Mesenchymal stem cell (in vitro differentiated cells and primary cell): ENCODE measurements at regions not wholly inside any gene's neighbourhood (a gene's known extent, or its start where the extent isn't known, plus 50 kb on each side); places are given as distances from the start of the nearest gene placed in this dataset.

ENCODE experiments used
- DNase-seq: peaks from one replicate; pipeline ENCODE4 v3.0.0-alpha.2; 2013
- H2AFZ ChIP-seq: one replicate; pipeline ENCODE4 v1.6.1; 2013; ENCODE audit warnings: low read depth, mild to moderate bottlenecking, control low read depth, inconsistent platforms, low read length, moderate library complexity
- H2AK5ac ChIP-seq: 2 replicates; pipeline ENCODE4 v1.6.1; 2013; ENCODE audit warnings: low read length, moderate library complexity, mild to moderate bottlenecking, inconsistent platforms; ENCODE audit not compliant: severe bottlenecking
- H2BK120ac ChIP-seq: one replicate; pipeline ENCODE4 v1.6.1; 2013; ENCODE audit warnings: low read depth, mild to moderate bottlenecking, inconsistent platforms, low read length, moderate library complexity
- H2BK12ac ChIP-seq, 2 experiments: one replicate each; pipeline ENCODE4 v1.6.1; 2013; ENCODE audit warnings: inconsistent platforms in 2 of 2, low read length in 2 of 2, mild to moderate bottlenecking in 2 of 2, moderate library complexity in 2 of 2, control low read depth in 1 of 2
- H2BK15ac ChIP-seq: one replicate; pipeline ENCODE4 v1.6.1; 2013; ENCODE audit warnings: mild to moderate bottlenecking, low read depth, inconsistent platforms; ENCODE audit not compliant: poor library complexity, severe bottlenecking
- H2BK5ac ChIP-seq: 2 replicates; pipeline ENCODE4 v1.6.1; 2013; ENCODE audit warnings: low read depth, mild to moderate bottlenecking, low read length, control low read depth, inconsistent platforms; ENCODE audit not compliant: poor library complexity, severe bottlenecking
- H3K14ac ChIP-seq, 2 experiments: one replicate each; pipeline ENCODE4 v1.6.1; 2013; ENCODE audit warnings: inconsistent platforms in 2 of 2, low read length in 2 of 2, control low read depth in 1 of 2, mild to moderate bottlenecking in 1 of 2, moderate library complexity in 1 of 2
- H3K18ac ChIP-seq, 2 experiments: one replicate each; pipeline ENCODE4 v1.6.1; 2013; ENCODE audit warnings: inconsistent platforms in 2 of 2, low read length in 2 of 2, control low read depth in 1 of 2, low read depth in 1 of 2, mild to moderate bottlenecking in 1 of 2
- H3K23ac ChIP-seq, 2 experiments: one replicate each; pipeline ENCODE4 v1.6.1; 2013; ENCODE audit warnings: inconsistent platforms in 2 of 2, low read length in 2 of 2, mild to moderate bottlenecking in 2 of 2, moderate library complexity in 2 of 2, control low read depth in 1 of 2
- H3K27ac ChIP-seq: 2 replicates; pipeline ENCODE4 v1.5.1; 2013; ENCODE audit warnings: mild to moderate bottlenecking, moderate library complexity, low read length, control low read depth, inconsistent platforms; ENCODE audit not compliant: poor library complexity, severe bottlenecking
- H3K27me3 ChIP-seq, 2 experiments: 2 replicates each; pipeline versions ENCODE4 v1.6.1 to v1.7.0; 2013; ENCODE audit warnings: low read length in 2 of 2, mild to moderate bottlenecking in 2 of 2, moderate library complexity in 2 of 2, control low read depth in 1 of 2, inconsistent platforms in 1 of 2; ENCODE audit not compliant: control insufficient read depth in 1 of 2, insufficient read depth in 1 of 2
- H3K36me3 ChIP-seq, 2 experiments: 2 replicates each; pipeline versions ENCODE4 v1.6.1 to v1.7.0; 2013; ENCODE audit warnings: low read length in 2 of 2, control low read depth in 1 of 2, inconsistent platforms in 1 of 2, low read depth in 1 of 2, mild to moderate bottlenecking in 1 of 2; ENCODE audit not compliant: insufficient read depth in 2 of 2, control insufficient read depth in 1 of 2
- H3K4ac ChIP-seq, 2 experiments: one replicate each; pipeline ENCODE4 v1.6.1; 2013; ENCODE audit warnings: inconsistent platforms in 2 of 2, low read length in 2 of 2, mild to moderate bottlenecking in 2 of 2, moderate library complexity in 2 of 2, control low read depth in 1 of 2, low read depth in 1 of 2
- H3K4me1 ChIP-seq: 2 replicates; pipeline ENCODE4 v1.6.1; 2013; ENCODE audit warnings: low read depth, low read length, control low read depth; ENCODE audit not compliant: control insufficient read depth, insufficient read depth
- H3K4me2 ChIP-seq: 2 replicates; pipeline ENCODE4 v1.6.1; 2013; ENCODE audit warnings: low read length, mild to moderate bottlenecking, inconsistent platforms; ENCODE audit not compliant: poor library complexity, severe bottlenecking
- H3K4me3 ChIP-seq, 2 experiments: 2 replicates each; pipeline versions ENCODE4 v1.5.1 to v1.7.0; 2013; ENCODE audit warnings: low read length in 2 of 2, mild to moderate bottlenecking in 2 of 2, control low read depth in 1 of 2, low read depth in 1 of 2; ENCODE audit not compliant: insufficient read depth in 1 of 2
- H3K79me1 ChIP-seq: replicated peaks from 2 replicates; pipeline ENCODE4 v1.6.1; 2013; ENCODE audit warnings: mild to moderate bottlenecking, control low read depth, low read length, inconsistent platforms; ENCODE audit not compliant: poor library complexity, severe bottlenecking
- H3K9ac ChIP-seq: 2 replicates; pipeline ENCODE4 v1.7.0; 2013; ENCODE audit warnings: mild to moderate bottlenecking, low read length, moderate library complexity
- H3K9me3 ChIP-seq: 2 replicates; pipeline ENCODE4 v1.7.0; 2013; ENCODE audit warnings: mild to moderate bottlenecking, low read length; ENCODE audit not compliant: control insufficient read depth
- H4K8ac ChIP-seq: one replicate; pipeline ENCODE4 v1.6.1; 2013; ENCODE audit warnings: inconsistent platforms, mild to moderate bottlenecking, low read length, moderate library complexity
- H4K91ac ChIP-seq: one replicate; pipeline ENCODE4 v1.6.1; 2013; ENCODE audit warnings: mild to moderate bottlenecking, low read length, inconsistent platforms
- WGBS: methylation state at CpG from one replicate; pipeline ENCODE4 v1.1.7; 2013; ENCODE audit warnings: mixed read lengths; 5-methylcytosine and 5-hydroxymethylcytosine counted together

GRCh38 chr20:60317401-60317800 lies 359.2 kb downstream of the CDH26 start:
- H4K91ac ChIP-seq, result no peak overlapping the region
- H3K9me3 ChIP-seq, result no peaks in the 10 kb centered on the region
- DNase-seq, result no peak
- H3K18ac ChIP-seq, result no peak overlapping the region
- no peaks in the 10 kb centered on the region for H3K36me3 ChIP-seq
- H3K14ac ChIP-seq, result no peak overlapping the region
- no peak overlapping the region for H4K8ac ChIP-seq
- H3K23ac ChIP-seq, result no peak overlapping the region
- no peak overlapping the region for H2BK5ac ChIP-seq
- no peaks in the 10 kb centered on the region for H3K79me1 ChIP-seq
- no peak overlapping the region for H2BK120ac ChIP-seq
- H3K4me1 ChIP-seq, result no peaks in the 10 kb centered on the region
- H3K4me2 ChIP-seq, result no peak overlapping the region
- H3K4me3 ChIP-seq, result no peak overlapping the region
- H3K4ac ChIP-seq, result no peak overlapping the region
- H3K27ac ChIP-seq, result no peak overlapping the region
- no peak overlapping the region for H3K9ac ChIP-seq
- H2AFZ ChIP-seq, result no peak overlapping the region
- WGBS, result 6% methylated on average over 2 of the region's 3 CpGs
- no peak overlapping the region for H2AK5ac ChIP-seq
- H3K27me3 ChIP-seq, result no peaks in the 10 kb centered on the region
- H2BK15ac ChIP-seq, result no peak overlapping the region
- no peak overlapping the region for H2BK12ac ChIP-seq

GRCh38 chr20:60321601-60322000 lies 363.4 kb downstream of the CDH26 start:
- H3K36me3 ChIP-seq, result no peaks in the 10 kb centered on the region
- no peaks in the 10 kb centered on the region for H3K27me3 ChIP-seq
- no peak overlapping the region for H2BK15ac ChIP-seq
- H3K79me1 ChIP-seq, result no peaks in the 10 kb centered on the region
- H2BK5ac ChIP-seq, result no peak overlapping the region
- H3K9me3 ChIP-seq, result no peaks in the 10 kb centered on the region
- H3K4me2 ChIP-seq, result no peak overlapping the region
- no peak overlapping the region for H2BK12ac ChIP-seq
- DNase-seq, result no peak
- no peak overlapping the region for H2AK5ac ChIP-seq
- no peak overlapping the region for H3K27ac ChIP-seq
- no peak overlapping the region for H3K4me3 ChIP-seq
- no peak overlapping the region for H3K18ac ChIP-seq
- no peak overlapping the region for H2AFZ ChIP-seq
- no peak overlapping the region for H3K9ac ChIP-seq
- 65% methylated on average over 3 of the region's 3 CpGs for WGBS
- H3K23ac ChIP-seq, result no peak overlapping the region
- H3K4me1 ChIP-seq, result no peaks in the 10 kb centered on the region
- no peak overlapping the region for H4K91ac ChIP-seq
- no peak overlapping the region for H3K14ac ChIP-seq
- no peak overlapping the region for H2BK120ac ChIP-seq
- no peak overlapping the region for H3K4ac ChIP-seq
- H4K8ac ChIP-seq, result no peak overlapping the region

GRCh38 chr20:60326821-60327220 lies 368.6 kb downstream of the CDH26 start:
- Histone ChIP-seq H4K91ac (no peak overlapping the region), H3K27me3 (no peaks in the 10 kb centered on the region), H2BK12ac (no peak overlapping the region), H2AFZ (no peak overlapping the region), H3K27ac (no peak overlapping the region), H3K4ac (no peak overlapping the region), H2BK15ac (no peak overlapping the region), H3K36me3 (no peaks in the 10 kb centered on the region), H3K14ac (no peak overlapping the region), H3K4me2 (no peak overlapping the region), H3K79me1 (no peaks in the 10 kb centered on the region), H4K8ac (no peak overlapping the region), H2AK5ac (no peak overlapping the region), H3K9me3 (no peaks in the 10 kb centered on the region), H3K18ac (no peak overlapping the region), H3K4me3 (no peak overlapping the region), H2BK5ac (no peak overlapping the region), H3K23ac (no peak overlapping the region), H2BK120ac (no peak overlapping the region), H3K9ac (no peak overlapping the region), H3K4me1 (no peaks in the 10 kb centered on the region)
- DNase-seq, result no peak
- 82% methylated on average over 5 of the region's 5 CpGs for WGBS

- no peaks in the 10 kb centered on the region for H3K4me1 ChIP-seq
- no peak overlapping the region for H2AK5ac ChIP-seq
- no peak overlapping the region for H3K14ac ChIP-seq
- no peak overlapping the region for H3K18ac ChIP-seq
- no peak overlapping the region for H4K8ac ChIP-seq
- no peak overlapping the region for H2BK12ac ChIP-seq
- no peak overlapping the region for H4K91ac ChIP-seq
- WGBS, result 70% methylated on average over 4 of the region's 4 CpGs
- DNase-seq, result no peak
- no peak overlapping the region for H2BK5ac ChIP-seq
- H3K27ac ChIP-seq, result no peak overlapping the region
- H2BK15ac ChIP-seq, result no peak overlapping the region
- no peak overlapping the region for H2BK120ac ChIP-seq
- no peaks in the 10 kb centered on the region for H3K79me1 ChIP-seq
- no peak overlapping the region for H3K4me3 ChIP-seq
- no peak overlapping the region for H3K9ac ChIP-seq
- H2AFZ ChIP-seq, result no peak overlapping the region
- H3K27me3 ChIP-seq, result no peaks in the 10 kb centered on the region
- H3K4me2 ChIP-seq, result no peak overlapping the region
- no peaks in the 10 kb centered on the region for H3K9me3 ChIP-seq
- H3K4ac ChIP-seq, result no peak overlapping the region
- H3K36me3 ChIP-seq, result no peaks in the 10 kb centered on the region
- no peak overlapping the region for H3K23ac ChIP-seq
Measured at GRCh38 chr20:60327971-60328660, 369.9 kb downstream of the CDH26 start.
